ENCODE measurements at regions not wholly inside any gene's neighbourhood (a gene's known extent, or its start where the extent isn't known, plus 50 kb on each side); places are given as distances from the start of the nearest gene placed in this dataset.

DNA sequence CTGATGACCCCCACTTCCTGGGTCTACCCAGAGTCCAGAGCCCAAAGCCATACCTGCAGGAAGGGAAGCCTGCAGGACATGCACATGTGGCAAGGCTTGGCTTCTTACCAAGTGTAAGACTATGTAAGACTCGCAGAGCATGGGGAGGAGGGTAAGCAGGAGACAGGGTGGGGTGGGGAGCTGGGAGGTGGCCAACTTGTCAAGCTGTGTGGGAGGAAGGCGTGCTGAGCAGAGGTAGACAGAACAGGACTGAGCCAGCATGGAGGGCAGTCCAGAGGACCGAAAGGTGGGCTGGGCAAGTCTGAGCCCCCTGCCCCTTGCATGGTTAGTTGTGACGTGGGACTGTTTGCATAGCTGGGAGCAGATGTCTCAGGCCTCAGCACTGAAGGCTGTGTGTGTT lies 53.4 kb upstream of the RNF24 start:
- Histone ChIP-seq H3K4me3 (no peak overlapping the region), H3K4me1 (ENCODE audit: insufficient read depth) (peaks cover 17% of the 10 kb centered on the region), H3K27ac (ENCODE audit: low read depth) (no peak overlapping the region), H4K20me1 (replicated peaks; ENCODE audit: insufficient read depth) (no peaks in the 10 kb centered on the region), H2AFZ (no peak overlapping the region), H3K27me3 (ENCODE audit: insufficient read depth) (no peaks in the 10 kb centered on the region), H3K36me3 (ENCODE audit: insufficient read depth) (no peaks in the 10 kb centered on the region), H3K4me2 (no peak overlapping the region), H3K9me2 (ENCODE audit: insufficient read depth) (no peaks in the 10 kb centered on the region), H3F3A (replicated peaks; ENCODE audit: low read depth) (no peaks in the 10 kb centered on the region), H3K79me2 (replicated peaks; ENCODE audit: insufficient read depth) (no peaks in the 10 kb centered on the region)
- Mint-ChIP-seq H3K4me3 (no peak overlapping the region), H3K36me3 (ENCODE audit: low read depth) (no peaks in the 10 kb centered on the region; the same call in 2 of the 3 replicates), H3K27ac (no peak overlapping the region), H3K9me3 (no peaks in the 10 kb centered on the region), H3K4me1 (peaks cover 27% of the 10 kb centered on the region), H3K27me3 (ENCODE audit: insufficient read depth, low read depth, poor library complexity) (peaks cover 13% of the 10 kb centered on the region)
- no peak for TF ChIP-seq EZH2phosphoT487 (IDR thresholded peaks at IDR 0.05; ENCODE audit: unreplicated experiment)
- TF ChIP-seq STAT1 (IDR thresholded peaks at IDR 0.05; ENCODE audit: unreplicated experiment) = no peak
- no peak for TF ChIP-seq ZNF462 (CRISPR knock-in tag; IDR thresholded peaks at IDR 0.05)
- TF ChIP-seq NANOG (IDR thresholded peaks at IDR 0.05; ENCODE audit: borderline replicate concordance) = no peak
- no peak for TF ChIP-seq JUNB (IDR thresholded peaks at IDR 0.05; ENCODE audit: unreplicated experiment)
- no peak for TF ChIP-seq REST (IDR thresholded peaks at IDR 0.05; ENCODE audit: unreplicated experiment)
- TF ChIP-seq, protein P1, sequence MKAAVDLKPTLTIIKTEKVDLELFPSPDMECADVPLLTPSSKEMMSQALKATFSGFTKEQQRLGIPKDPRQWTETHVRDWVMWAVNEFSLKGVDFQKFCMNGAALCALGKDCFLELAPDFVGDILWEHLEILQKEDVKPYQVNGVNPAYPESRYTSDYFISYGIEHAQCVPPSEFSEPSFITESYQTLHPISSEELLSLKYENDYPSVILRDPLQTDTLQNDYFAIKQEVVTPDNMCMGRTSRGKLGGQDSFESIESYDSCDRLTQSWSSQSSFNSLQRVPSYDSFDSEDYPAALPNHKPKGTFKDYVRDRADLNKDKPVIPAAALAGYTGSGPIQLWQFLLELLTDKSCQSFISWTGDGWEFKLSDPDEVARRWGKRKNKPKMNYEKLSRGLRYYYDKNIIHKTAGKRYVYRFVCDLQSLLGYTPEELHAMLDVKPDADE (IDR thresholded peaks at IDR 0.05) = no peak
- no peak for TF ChIP-seq ZNF331 (CRISPR knock-in tag; IDR thresholded peaks at IDR 0.05; ENCODE audit: low read depth)
- DNase-seq (ENCODE audit: low spot score) (no peak), ATAC-seq (no peak)

Data from GM23338 (cell line).